Adrenal gland (tissue), 9 donors: ENCODE measurements at regions not wholly inside any gene's neighbourhood (a gene's known extent, or its start where the extent isn't known, plus 50 kb on each side); places are given as distances from the start of the nearest gene placed in this dataset.

Experiments
- DNase-seq, 7 donors: peaks; one replicate each; pipeline ENCODE4 v3.0.0-alpha.2; 2019 to 2020
- H3K27ac ChIP-seq, 5 donors: fragments of 200-600 bp; sonication (generic) in 4 of 5; 1 replicate in 3 of 5; 2 replicates in 2 of 5; pipeline versions ENCODE4 v1.5.1 to v1.8.0; 2016 to 2020; ENCODE audit warnings: mild to moderate bottlenecking in 1 of 5
- H3K27me3 ChIP-seq: fragments of 200-600 bp; 2 replicates; pipeline ENCODE4 v1.8.0; 2021
- H3K36me3 ChIP-seq, 2 donors: fragments of 200-600 bp; replicated peaks in 1 of 2; 1 replicate in 1 of 2; 2 replicates in 1 of 2; pipeline versions ENCODE4 v1.5.1 to v1.8.0; 2018 to 2022
- H3K4me1 ChIP-seq, 2 donors: fragments of 200-600 bp; replicated peaks in 1 of 2; 1 replicate in 1 of 2; 2 replicates in 1 of 2; pipeline versions ENCODE4 v1.5.1 to v1.8.0; 2018 to 2021
- H3K4me3 ChIP-seq, 4 donors: fragments of 200-600 bp; sonication (generic) in 3 of 4; one replicate each; pipeline ENCODE4 v1.5.1; 2016 to 2018
- H3K9me3 ChIP-seq, 3 donors: fragments of 200-600 bp; sonication (generic) in 1 of 3; replicated peaks in 1 of 3; 1 replicate in 2 of 3; 2 replicates in 1 of 3; pipeline versions ENCODE4 v1.5.1 to v1.8.0; 2016 to 2021
- POLR2A ChIP-seq, 2 donors: fragments of 450-650 bp; IDR thresholded peaks; one replicate each; pipeline ENCODE4 v1.6.1; 2017; ENCODE audit warnings: antibody characterized with exemption in 2 of 2, mild to moderate bottlenecking in 2 of 2, moderate library complexity in 1 of 2
- WGBS, 4 donors: extraction: QIAGEN DNeasy Blood & Tissue Kit in 2 of 4; methylation state at CpG; one replicate each; pipeline versions ENCODE4 v1.1.5 to v1.1.7; 2013 to 2017; 5-methylcytosine and 5-hydroxymethylcytosine counted together
- intact Hi-C, 2 donors: fragments of 100-400 bp; cut with DNase I; formaldehyde crosslinking; loops; one replicate each; pipeline versions ENCODE4 v1.14.1 to v1.15.0; 2022 to 2023
- TF ChIP-seq, protein P1 (sequence below), 6 experiments: fragments of 450-650 bp in 4 of 6; fragments of 200-600 bp in 2 of 6; sonication (generic) in 1 of 6; IDR thresholded peaks; 1 replicate in 5 of 6; 2 replicates in 1 of 6; pipeline versions ENCODE4 v1.5.1 to v1.8.0; 2016 to 2021; ENCODE audit warnings: antibody characterized with exemption in 6 of 6, mild to moderate bottlenecking in 2 of 6, moderate library complexity in 1 of 6
- donor health status: healthy with polysubstance abuse.
- donor health status: Bipolar disorder and iron deficiency.
- donor health status: DM: yes; HTN: yes; CAD: no.
- donor health status: DM: no; HTN: no; CAD: no.
- donor health status: DM: no; HTN: no; CAD: no.

DNA sequence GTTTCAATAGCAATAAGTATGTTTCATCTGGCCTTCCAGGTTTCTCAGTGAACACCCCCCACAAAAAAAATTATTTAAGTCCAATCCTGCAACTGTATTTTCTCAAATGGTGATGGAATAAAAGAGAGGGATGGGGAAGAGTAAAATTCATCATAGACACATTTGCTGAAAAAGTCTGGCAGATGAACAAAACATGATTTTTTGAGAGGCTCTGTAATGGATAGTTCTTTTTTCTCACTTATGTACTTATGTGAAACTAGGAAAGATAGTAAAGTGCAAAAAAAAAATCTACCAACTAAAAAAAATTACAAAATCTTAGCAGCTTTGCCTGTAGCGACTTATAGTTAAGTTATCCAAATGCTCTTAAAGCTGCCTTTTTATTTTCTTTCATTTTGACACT, 412.4 kb downstream of the FOXG1 start:
- Histone ChIP-seq H3K27ac (no peak overlapping the region), H3K36me3 (no peaks in the 10 kb centered on the region), H3K9me3 (no peaks in the 10 kb centered on the region), H3K27me3 (no peaks in the 10 kb centered on the region), H3K4me3 (no peak overlapping the region), H3K4me1 (no peaks in the 10 kb centered on the region)
- DNase-seq = no peak
- TF ChIP-seq, protein P1, sequence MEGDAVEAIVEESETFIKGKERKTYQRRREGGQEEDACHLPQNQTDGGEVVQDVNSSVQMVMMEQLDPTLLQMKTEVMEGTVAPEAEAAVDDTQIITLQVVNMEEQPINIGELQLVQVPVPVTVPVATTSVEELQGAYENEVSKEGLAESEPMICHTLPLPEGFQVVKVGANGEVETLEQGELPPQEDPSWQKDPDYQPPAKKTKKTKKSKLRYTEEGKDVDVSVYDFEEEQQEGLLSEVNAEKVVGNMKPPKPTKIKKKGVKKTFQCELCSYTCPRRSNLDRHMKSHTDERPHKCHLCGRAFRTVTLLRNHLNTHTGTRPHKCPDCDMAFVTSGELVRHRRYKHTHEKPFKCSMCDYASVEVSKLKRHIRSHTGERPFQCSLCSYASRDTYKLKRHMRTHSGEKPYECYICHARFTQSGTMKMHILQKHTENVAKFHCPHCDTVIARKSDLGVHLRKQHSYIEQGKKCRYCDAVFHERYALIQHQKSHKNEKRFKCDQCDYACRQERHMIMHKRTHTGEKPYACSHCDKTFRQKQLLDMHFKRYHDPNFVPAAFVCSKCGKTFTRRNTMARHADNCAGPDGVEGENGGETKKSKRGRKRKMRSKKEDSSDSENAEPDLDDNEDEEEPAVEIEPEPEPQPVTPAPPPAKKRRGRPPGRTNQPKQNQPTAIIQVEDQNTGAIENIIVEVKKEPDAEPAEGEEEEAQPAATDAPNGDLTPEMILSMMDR (IDR thresholded peaks at IDR 0.05) = no peak
- TF ChIP-seq POLR2A (IDR thresholded peaks at IDR 0.05) = no peak
- WGBS, 4 donors = 63 to 85% (median 73%) methylated on average over 1 of the region's 1 CpG
- intact Hi-C loops = no loop called here

DNA sequence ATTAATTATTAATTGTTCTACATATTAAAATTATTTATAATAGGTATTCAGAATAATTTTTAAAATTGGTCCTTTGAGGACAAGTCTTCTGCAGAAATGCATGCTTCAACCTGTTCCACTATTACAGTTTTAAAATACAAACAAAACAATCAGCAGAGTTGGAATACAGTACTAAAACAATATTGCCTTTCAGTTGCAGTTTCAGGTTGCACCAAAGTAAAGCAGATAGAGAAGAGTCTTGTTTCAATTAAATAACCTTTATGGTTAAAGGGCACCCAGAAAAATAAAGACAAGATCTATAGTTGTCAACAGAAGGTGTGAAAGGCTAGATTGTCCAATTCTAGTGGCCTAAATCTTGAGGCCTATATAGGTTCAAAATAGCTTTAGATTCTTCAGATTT, 424.5 kb downstream of the FOXG1 start:
- intact Hi-C loops = no loop called here
- no peak overlapping the region for H3K4me3 ChIP-seq
- no peak for DNase-seq
- TF ChIP-seq POLR2A (IDR thresholded peaks at IDR 0.05) = no peak
- TF ChIP-seq, protein P1 (IDR thresholded peaks at IDR 0.05) = no peak
- H3K4me1 ChIP-seq = no peaks in the 10 kb centered on the region
- H3K27ac ChIP-seq = no peak overlapping the region
- H3K27me3 ChIP-seq = no peaks in the 10 kb centered on the region
- H3K36me3 ChIP-seq = no peaks in the 10 kb centered on the region
- H3K9me3 ChIP-seq = no peaks in the 10 kb centered on the region

DNA sequence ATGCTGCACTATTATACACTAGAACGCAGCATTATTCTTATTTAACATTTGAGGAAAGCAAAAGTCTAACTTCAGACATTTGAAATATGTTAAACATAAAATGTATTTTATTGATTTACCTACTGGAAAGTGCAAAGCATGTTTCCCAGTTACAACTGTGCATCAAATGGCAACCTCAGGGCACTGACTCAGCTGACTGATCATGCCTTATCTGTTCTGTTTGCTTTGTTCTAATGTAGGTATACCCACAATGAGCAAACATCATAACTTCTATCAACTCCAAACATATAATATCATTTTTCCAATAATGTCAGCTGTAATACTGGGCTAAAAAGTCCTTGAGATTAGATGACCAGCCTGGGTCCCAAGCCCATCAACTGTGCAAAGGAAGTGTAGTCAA, 431.0 kb downstream of the FOXG1 start:
- intact Hi-C loops = no loop called here
- 82 to 89% (median 84%) methylated on average over 1 of the region's 1 CpG for WGBS, 4 donors

DNA sequence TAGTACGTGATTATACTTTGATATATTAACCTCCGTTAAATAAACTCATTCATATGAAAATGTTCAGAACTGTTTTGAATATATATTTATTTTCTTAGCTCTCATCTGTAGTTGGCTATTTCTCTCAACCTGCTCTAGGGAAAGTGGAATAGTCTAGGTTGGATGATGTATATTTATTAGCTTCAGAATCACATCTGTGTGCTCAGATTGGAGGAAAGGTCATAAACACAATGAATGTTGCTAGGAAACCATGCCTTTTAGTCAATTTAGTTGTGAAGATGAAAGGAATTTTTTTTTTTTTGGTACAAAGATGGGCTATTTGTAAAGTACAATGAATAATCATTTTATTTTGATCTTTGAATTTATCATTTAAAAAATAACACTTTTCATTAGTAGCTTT, 439.1 kb downstream of the FOXG1 start:
- no peak for DNase-seq
- no peaks in the 10 kb centered on the region for H3K9me3 ChIP-seq
- no peak overlapping the region for H3K27ac ChIP-seq
- no peaks in the 10 kb centered on the region for H3K4me1 ChIP-seq
- H3K36me3 ChIP-seq = no peaks in the 10 kb centered on the region
- 81 to 90% (median 88%) methylated on average over 2 of the region's 2 CpGs for WGBS, 4 donors
- no peak overlapping the region for H3K4me3 ChIP-seq
- TF ChIP-seq, protein P1 (IDR thresholded peaks at IDR 0.05) = no peak
- no peak for TF ChIP-seq POLR2A (IDR thresholded peaks at IDR 0.05)
- H3K27me3 ChIP-seq = no peaks in the 10 kb centered on the region
- intact Hi-C loops = no loop called here

More for the DNA sequence above, 431.0 kb downstream of the FOXG1 start:
- Histone ChIP-seq H3K9me3 (no peaks in the 10 kb centered on the region), H3K36me3 (no peaks in the 10 kb centered on the region), H3K27ac (no peak overlapping the region), H3K27me3 (no peaks in the 10 kb centered on the region), H3K4me1 (no peaks in the 10 kb centered on the region), H3K4me3 (no peak overlapping the region)
- DNase-seq = no peak
- no peak for TF ChIP-seq POLR2A (IDR thresholded peaks at IDR 0.05)
- TF ChIP-seq, protein P1 (IDR thresholded peaks at IDR 0.05) = no peak
